HEK293 (cell line): ENCODE measurements at regions not wholly inside any gene's neighbourhood (a gene's known extent, or its start where the extent isn't known, plus 50 kb on each side); places are given as distances from the start of the nearest gene placed in this dataset.

Source experiments
- CTCF ChIA-PET: fragments of 350-600 bp; formaldehyde crosslinking; extraction: SDS; loops from one replicate; lab custom pipeline; 2021; ENCODE audit warnings: antibody characterized with exemption; lab: Yijun Ruan, JAX
- POLR2A ChIA-PET: fragments of 300-600 bp; formaldehyde crosslinking; extraction: SDS; loops from one replicate; lab custom pipeline; 2020; ENCODE audit warnings: antibody characterized with exemption, inconsistent platforms; lab: Yijun Ruan, JAX
- H3K27ac ChIP-seq: fragments of 200-500 bp; sonication (Bioruptor generic); 2 replicates; pipeline ENCODE4 v1.5.1; 2014; ENCODE audit warnings: low read depth, low read length, control low read depth, inconsistent platforms; ENCODE audit errors: extremely low read depth
- H3K36me3 ChIP-seq, 2 experiments: fragments of 200-500 bp in 1 of 2; sonication (Bioruptor generic) in 1 of 2; 1 replicate in 1 of 2; 2 replicates in 1 of 2; pipeline ENCODE4 v1.5.1; 2014 to 2017; ENCODE audit warnings: inconsistent platforms in 2 of 2, low read length in 2 of 2; ENCODE audit not compliant: control insufficient read depth in 2 of 2, insufficient read depth in 1 of 2
- H3K4me1 ChIP-seq: fragments of 200-500 bp; sonication (Bioruptor generic); 2 replicates; pipeline ENCODE4 v1.5.1; 2014; ENCODE audit warnings: mild to moderate bottlenecking, low read length, inconsistent platforms; ENCODE audit not compliant: control insufficient read depth, insufficient read depth
- H3K4me3 ChIP-seq: 2 replicates; pipeline ENCODE4 v1.5.1; 2011; ENCODE audit warnings: low read depth, mild to moderate bottlenecking, control low read depth, low read length, moderate library complexity
- H3K9me3 ChIP-seq: fragments of 200-500 bp; sonication (Bioruptor generic); 2 replicates; pipeline ENCODE4 v1.5.1; 2014; ENCODE audit warnings: low read depth, low read length, inconsistent platforms; ENCODE audit not compliant: control insufficient read depth, insufficient read depth
- BCL11A ChIP-seq: fragments of 450-650 bp; formaldehyde crosslinking; IDR thresholded peaks from 2 replicates; pipeline ENCODE4 v1.5.1; 2016; ENCODE audit warnings: low read depth, missing biosample characterization, missing genetic modification characterization
- KLF17 ChIP-seq: fragments of 450-650 bp; formaldehyde crosslinking; IDR thresholded peaks from 2 replicates; pipeline ENCODE4 v1.5.1; 2016; ENCODE audit warnings: missing biosample characterization, missing genetic modification characterization
- RBAK ChIP-seq: fragments of 450-650 bp; formaldehyde crosslinking; IDR thresholded peaks from 2 replicates; pipeline ENCODE4 v1.5.1; 2016; ENCODE audit warnings: missing biosample characterization, missing genetic modification characterization
- REPIN1 ChIP-seq: fragments of 450-650 bp; formaldehyde crosslinking; IDR thresholded peaks from 2 replicates; pipeline ENCODE4 v1.5.1; 2017; ENCODE audit warnings: missing biosample characterization, missing genetic modification characterization, low read depth
- SCRT1 ChIP-seq: fragments of 450-650 bp; formaldehyde crosslinking; IDR thresholded peaks from 2 replicates; pipeline ENCODE4 v1.5.1; 2016; ENCODE audit warnings: missing biosample characterization, missing genetic modification characterization, borderline replicate concordance
- SP2 ChIP-seq: fragments of 450-650 bp; formaldehyde crosslinking; IDR thresholded peaks from 2 replicates; pipeline ENCODE4 v1.5.1; 2016; ENCODE audit warnings: missing biosample characterization, missing genetic modification characterization
- ZIC2 ChIP-seq: fragments of 450-650 bp; formaldehyde crosslinking; IDR thresholded peaks from 2 replicates; pipeline ENCODE4 v1.5.1; 2016; ENCODE audit warnings: missing biosample characterization, missing genetic modification characterization
- ZNF23 ChIP-seq: fragments of 450-650 bp; formaldehyde crosslinking; IDR thresholded peaks from 2 replicates; pipeline ENCODE4 v1.5.1; 2016; ENCODE audit warnings: missing biosample characterization, missing genetic modification characterization, borderline replicate concordance
- ZNF26 ChIP-seq: fragments of 450-650 bp; formaldehyde crosslinking; IDR thresholded peaks from 2 replicates; pipeline ENCODE4 v1.5.1; 2016; ENCODE audit warnings: missing biosample characterization, missing genetic modification characterization
- ZNF324 ChIP-seq: fragments of 450-650 bp; formaldehyde crosslinking; IDR thresholded peaks from 2 replicates; pipeline ENCODE4 v1.5.1; 2016; ENCODE audit warnings: missing biosample characterization, missing genetic modification characterization
- ZNF391 ChIP-seq: fragments of 450-650 bp; formaldehyde crosslinking; IDR thresholded peaks from 2 replicates; pipeline ENCODE4 v1.5.1; 2016; ENCODE audit warnings: low read depth, missing biosample characterization, missing genetic modification characterization, borderline replicate concordance
- ZNF416 ChIP-seq: fragments of 450-650 bp; formaldehyde crosslinking; IDR thresholded peaks from 2 replicates; pipeline ENCODE4 v1.5.1; 2016; ENCODE audit warnings: missing biosample characterization, missing genetic modification characterization
- ZNF423 ChIP-seq: fragments of 450-650 bp; formaldehyde crosslinking; IDR thresholded peaks from 2 replicates; pipeline ENCODE4 v1.5.1; 2016; ENCODE audit warnings: missing biosample characterization, missing genetic modification characterization
- ZNF449 ChIP-seq: fragments of 450-650 bp; formaldehyde crosslinking; IDR thresholded peaks from 2 replicates; pipeline ENCODE4 v1.5.1; 2017; ENCODE audit warnings: missing biosample characterization, mild to moderate bottlenecking, missing genetic modification characterization, moderate library complexity
- ZNF48 ChIP-seq: fragments of 450-650 bp; formaldehyde crosslinking; IDR thresholded peaks from 2 replicates; pipeline ENCODE4 v1.5.1; 2016; ENCODE audit warnings: missing biosample characterization, missing genetic modification characterization
- ZNF560 ChIP-seq: fragments of 450-650 bp; formaldehyde crosslinking; IDR thresholded peaks from 2 replicates; pipeline ENCODE4 v1.5.1; 2017; ENCODE audit warnings: missing biosample characterization, missing genetic modification characterization, borderline replicate concordance
- ZNF561 ChIP-seq: fragments of 450-650 bp; IDR thresholded peaks from 2 replicates; pipeline ENCODE4 v1.5.1; 2018; ENCODE audit warnings: missing biosample characterization, missing genetic modification characterization, borderline replicate concordance
- ZNF626 ChIP-seq: fragments of 450-650 bp; sonication (Bioruptor Pico); formaldehyde crosslinking; IDR thresholded peaks from 2 replicates; pipeline ENCODE4 v1.5.1; 2018; ENCODE audit warnings: missing biosample characterization, missing genetic modification characterization, inconsistent platforms
- ZNF629 ChIP-seq: fragments of 450-650 bp; formaldehyde crosslinking; IDR thresholded peaks from 2 replicates; pipeline ENCODE4 v1.5.1; 2017; ENCODE audit warnings: missing biosample characterization, missing genetic modification characterization
- ZNF660 ChIP-seq: fragments of 450-650 bp; IDR thresholded peaks from 2 replicates; pipeline ENCODE4 v1.5.1; 2018; ENCODE audit warnings: missing biosample characterization, mild to moderate bottlenecking, missing genetic modification characterization
- ZNF701 ChIP-seq: fragments of 450-650 bp; formaldehyde crosslinking; IDR thresholded peaks from 2 replicates; pipeline ENCODE4 v1.5.1; 2016; ENCODE audit warnings: missing biosample characterization, missing genetic modification characterization
- ZNF768 ChIP-seq: fragments of 450-650 bp; formaldehyde crosslinking; IDR thresholded peaks from 2 replicates; pipeline ENCODE4 v1.5.1; 2018; ENCODE audit warnings: missing biosample characterization, mild to moderate bottlenecking, missing genetic modification characterization
- TF ChIP-seq, protein P1 (sequence below): fragments of 450-650 bp; formaldehyde crosslinking; IDR thresholded peaks from 2 replicates; pipeline ENCODE4 v1.5.1; 2016; ENCODE audit warnings: missing biosample characterization, missing genetic modification characterization
- TF ChIP-seq, protein P2 (sequence below): fragments of 450-650 bp; formaldehyde crosslinking; conservative IDR thresholded peaks from 2 replicates; pipeline ENCODE4 v1.5.1; 2016; ENCODE audit warnings: low read depth, missing biosample characterization, missing genetic modification characterization
- TF ChIP-seq, protein P3 (sequence below): fragments of 450-650 bp; formaldehyde crosslinking; IDR thresholded peaks from 2 replicates; pipeline ENCODE4 v1.5.0; 2017; ENCODE audit warnings: missing biosample characterization, missing genetic modification characterization, borderline replicate concordance

DNA sequence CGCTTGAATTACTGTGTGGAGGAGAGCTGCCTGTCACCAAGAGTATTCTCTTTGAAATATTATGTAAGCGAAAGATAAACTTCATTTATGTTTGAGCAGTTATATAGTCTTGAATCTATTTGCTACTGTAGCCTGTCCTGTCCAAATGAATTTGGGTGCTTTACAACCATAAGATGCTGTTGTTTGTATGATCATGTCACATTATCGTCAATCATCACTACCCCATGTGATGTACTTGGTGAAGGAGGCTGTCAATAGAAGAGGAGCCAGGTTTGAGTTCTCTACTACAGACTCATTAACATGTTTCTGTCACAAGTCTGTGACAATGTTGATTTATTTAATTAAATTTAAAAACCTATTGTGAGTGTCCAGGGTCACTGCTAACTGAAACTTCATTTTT, 403.3 kb upstream of the MEF2C start (continued):
- TF ChIP-seq, protein P1, sequence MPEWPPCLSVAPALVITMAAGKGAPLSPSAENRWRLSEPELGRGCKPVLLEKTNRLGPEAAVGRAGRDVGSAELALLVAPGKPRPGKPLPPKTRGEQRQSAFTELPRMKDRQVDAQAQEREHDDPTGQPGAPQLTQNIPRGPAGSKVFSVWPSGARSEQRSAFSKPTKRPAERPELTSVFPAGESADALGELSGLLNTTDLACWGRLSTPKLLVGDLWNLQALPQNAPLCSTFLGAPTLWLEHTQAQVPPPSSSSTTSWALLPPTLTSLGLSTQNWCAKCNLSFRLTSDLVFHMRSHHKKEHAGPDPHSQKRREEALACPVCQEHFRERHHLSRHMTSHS (tag by site-specific recombination) = no peak
- TF ChIP-seq ZNF626 (tag by site-specific recombination) (no peak), ZNF416 (tag by site-specific recombination) (no peak), SP2 (tag by site-specific recombination) (no peak), ZNF423 (tag by site-specific recombination) (no peak), ZNF701 (tag by site-specific recombination) (no peak), ZNF629 (tag by site-specific recombination) (no peak), ZNF561 (tag by site-specific recombination) (no peak)

DNA sequence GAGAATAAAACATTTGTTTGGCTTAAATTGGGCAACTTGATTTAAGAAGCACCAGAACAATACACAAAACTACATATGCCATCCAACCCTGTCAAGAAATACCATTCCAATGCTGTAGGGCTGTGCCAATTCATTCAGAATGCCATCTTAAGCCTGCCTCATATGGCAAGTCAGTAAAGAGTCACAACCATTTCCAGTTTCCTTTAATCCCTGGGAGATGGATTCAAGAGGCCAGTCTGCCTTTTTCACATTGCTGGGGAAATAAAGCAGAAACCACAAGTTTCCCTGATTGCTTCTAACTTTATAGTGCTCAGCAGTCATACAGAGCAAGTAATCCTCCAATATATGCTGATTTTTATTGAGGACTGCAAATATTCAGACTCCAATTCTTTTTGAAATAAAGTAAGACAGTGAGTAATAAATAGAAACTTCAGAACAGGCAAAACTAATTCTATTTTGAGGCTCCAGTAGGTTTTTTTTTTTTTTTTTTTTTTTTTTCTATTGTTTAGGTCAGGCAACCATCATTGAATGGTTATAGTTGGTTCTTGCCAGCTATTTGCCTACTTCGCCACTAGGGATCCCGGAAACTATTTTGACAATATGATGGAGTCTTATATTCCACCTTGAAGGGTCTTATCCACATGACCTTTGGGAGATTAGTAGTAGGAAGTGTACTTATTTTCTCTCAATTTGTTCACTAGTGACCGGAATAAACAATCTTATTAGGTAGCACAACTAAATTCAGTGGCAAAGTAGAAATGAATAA, 400.9 kb upstream of the MEF2C start:
- H3K9me3 ChIP-seq = no peaks in the 10 kb centered on the region
- CTCF ChIA-PET = interaction anchor here (0.6 kb wide), 1 partner anchor 149 kb away, joined by 3 read pairs; no protein-coding TSS in a partner anchor
- no peak overlapping the region for H3K27ac ChIP-seq
- POLR2A ChIA-PET = interaction anchor here (0.7 kb wide), 1 partner anchor 52 kb away, joined by 5 read pairs; no protein-coding TSS in a partner anchor
- H3K4me1 ChIP-seq = peaks cover 7% of the 10 kb centered on the region; the same call in 1 of the 2 replicates
- H3K36me3 ChIP-seq = no peaks in the 10 kb centered on the region
- no peak overlapping the region for H3K4me3 ChIP-seq
- TF ChIP-seq ZNF560 (tag by site-specific recombination) = no peak
- no peak for TF ChIP-seq BCL11A
- no peak for TF ChIP-seq SCRT1 (tag by site-specific recombination)
- TF ChIP-seq KLF17 (tag by site-specific recombination) = no peak
- TF ChIP-seq ZNF768 (tag by site-specific recombination) = no peak
- TF ChIP-seq RBAK = no peak
- no peak for TF ChIP-seq ZNF391 (tag by site-specific recombination)
- no peak for TF ChIP-seq ZNF449 (tag by site-specific recombination)
- TF ChIP-seq ZIC2 (tag by site-specific recombination) = no peak
- TF ChIP-seq ZNF23 = no peak
- TF ChIP-seq ZNF660 = no peak
- no peak for TF ChIP-seq ZNF26 (tag by site-specific recombination)
- TF ChIP-seq, protein P2, sequence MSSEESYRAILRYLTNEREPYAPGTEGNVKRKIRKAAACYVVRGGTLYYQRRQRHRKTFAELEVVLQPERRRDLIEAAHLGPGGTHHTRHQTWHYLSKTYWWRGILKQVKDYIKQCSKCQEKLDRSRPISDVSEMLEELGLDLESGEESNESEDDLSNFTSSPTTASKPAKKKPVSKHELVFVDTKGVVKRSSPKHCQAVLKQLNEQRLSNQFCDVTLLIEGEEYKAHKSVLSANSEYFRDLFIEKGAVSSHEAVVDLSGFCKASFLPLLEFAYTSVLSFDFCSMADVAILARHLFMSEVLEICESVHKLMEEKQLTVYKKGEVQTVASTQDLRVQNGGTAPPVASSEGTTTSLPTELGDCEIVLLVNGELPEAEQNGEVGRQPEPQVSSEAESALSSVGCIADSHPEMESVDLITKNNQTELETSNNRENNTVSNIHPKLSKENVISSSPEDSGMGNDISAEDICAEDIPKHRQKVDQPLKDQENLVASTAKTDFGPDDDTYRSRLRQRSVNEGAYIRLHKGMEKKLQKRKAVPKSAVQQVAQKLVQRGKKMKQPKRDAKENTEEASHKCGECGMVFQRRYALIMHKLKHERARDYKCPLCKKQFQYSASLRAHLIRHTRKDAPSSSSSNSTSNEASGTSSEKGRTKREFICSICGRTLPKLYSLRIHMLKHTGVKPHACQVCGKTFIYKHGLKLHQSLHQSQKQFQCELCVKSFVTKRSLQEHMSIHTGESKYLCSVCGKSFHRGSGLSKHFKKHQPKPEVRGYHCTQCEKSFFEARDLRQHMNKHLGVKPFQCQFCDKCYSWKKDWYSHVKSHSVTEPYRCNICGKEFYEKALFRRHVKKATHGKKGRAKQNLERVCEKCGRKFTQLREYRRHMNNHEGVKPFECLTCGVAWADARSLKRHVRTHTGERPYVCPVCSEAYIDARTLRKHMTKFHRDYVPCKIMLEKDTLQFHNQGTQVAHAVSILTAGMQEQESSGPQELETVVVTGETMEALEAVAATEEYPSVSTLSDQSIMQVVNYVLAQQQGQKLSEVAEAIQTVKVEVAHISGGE (tag by site-specific recombination) = no peak
- no peak for TF ChIP-seq ZNF324 (tag by site-specific recombination)
- TF ChIP-seq, protein P3, sequence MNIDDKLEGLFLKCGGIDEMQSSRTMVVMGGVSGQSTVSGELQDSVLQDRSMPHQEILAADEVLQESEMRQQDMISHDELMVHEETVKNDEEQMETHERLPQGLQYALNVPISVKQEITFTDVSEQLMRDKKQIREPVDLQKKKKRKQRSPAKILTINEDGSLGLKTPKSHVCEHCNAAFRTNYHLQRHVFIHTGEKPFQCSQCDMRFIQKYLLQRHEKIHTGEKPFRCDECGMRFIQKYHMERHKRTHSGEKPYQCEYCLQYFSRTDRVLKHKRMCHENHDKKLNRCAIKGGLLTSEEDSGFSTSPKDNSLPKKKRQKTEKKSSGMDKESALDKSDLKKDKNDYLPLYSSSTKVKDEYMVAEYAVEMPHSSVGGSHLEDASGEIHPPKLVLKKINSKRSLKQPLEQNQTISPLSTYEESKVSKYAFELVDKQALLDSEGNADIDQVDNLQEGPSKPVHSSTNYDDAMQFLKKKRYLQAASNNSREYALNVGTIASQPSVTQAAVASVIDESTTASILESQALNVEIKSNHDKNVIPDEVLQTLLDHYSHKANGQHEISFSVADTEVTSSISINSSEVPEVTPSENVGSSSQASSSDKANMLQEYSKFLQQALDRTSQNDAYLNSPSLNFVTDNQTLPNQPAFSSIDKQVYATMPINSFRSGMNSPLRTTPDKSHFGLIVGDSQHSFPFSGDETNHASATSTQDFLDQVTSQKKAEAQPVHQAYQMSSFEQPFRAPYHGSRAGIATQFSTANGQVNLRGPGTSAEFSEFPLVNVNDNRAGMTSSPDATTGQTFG (tag by site-specific recombination) = no peak
- no peak for TF ChIP-seq REPIN1 (tag by site-specific recombination)
- TF ChIP-seq ZNF48 (tag by site-specific recombination) = no peak
- no peak for TF ChIP-seq ZNF416 (tag by site-specific recombination)
